ENCODE measurements at regions not wholly inside any gene's neighbourhood (a gene's known extent, or its start where the extent isn't known, plus 50 kb on each side); places are given as distances from the start of the nearest gene placed in this dataset.

DNA sequence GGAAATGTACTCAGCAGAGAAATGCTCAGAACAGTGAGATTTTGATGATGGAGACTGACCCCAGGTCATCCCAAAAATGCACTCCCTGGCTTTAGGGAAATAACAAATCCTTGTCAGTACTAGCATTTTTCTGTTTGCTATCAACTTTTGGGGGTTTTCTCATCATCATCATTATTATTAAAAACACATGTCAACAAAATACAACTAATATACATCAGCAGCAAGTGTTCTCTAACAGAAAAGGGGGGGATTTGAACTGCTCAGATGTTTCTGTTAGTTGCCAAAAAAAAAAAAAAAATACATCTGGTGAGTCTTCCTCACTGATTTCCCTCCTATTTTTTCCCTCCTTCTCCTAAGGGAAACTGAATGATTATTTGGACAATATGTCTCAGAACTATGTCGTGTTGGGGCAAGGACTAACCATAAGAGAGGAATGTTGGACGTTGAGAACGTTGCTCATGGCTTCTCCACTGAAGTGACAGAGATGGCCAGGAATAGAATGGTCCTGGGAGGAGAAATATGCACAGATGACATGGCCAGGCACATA lies 230.0 kb upstream of the MCTP2 start:
- TF ChIP-seq, protein P1, sequence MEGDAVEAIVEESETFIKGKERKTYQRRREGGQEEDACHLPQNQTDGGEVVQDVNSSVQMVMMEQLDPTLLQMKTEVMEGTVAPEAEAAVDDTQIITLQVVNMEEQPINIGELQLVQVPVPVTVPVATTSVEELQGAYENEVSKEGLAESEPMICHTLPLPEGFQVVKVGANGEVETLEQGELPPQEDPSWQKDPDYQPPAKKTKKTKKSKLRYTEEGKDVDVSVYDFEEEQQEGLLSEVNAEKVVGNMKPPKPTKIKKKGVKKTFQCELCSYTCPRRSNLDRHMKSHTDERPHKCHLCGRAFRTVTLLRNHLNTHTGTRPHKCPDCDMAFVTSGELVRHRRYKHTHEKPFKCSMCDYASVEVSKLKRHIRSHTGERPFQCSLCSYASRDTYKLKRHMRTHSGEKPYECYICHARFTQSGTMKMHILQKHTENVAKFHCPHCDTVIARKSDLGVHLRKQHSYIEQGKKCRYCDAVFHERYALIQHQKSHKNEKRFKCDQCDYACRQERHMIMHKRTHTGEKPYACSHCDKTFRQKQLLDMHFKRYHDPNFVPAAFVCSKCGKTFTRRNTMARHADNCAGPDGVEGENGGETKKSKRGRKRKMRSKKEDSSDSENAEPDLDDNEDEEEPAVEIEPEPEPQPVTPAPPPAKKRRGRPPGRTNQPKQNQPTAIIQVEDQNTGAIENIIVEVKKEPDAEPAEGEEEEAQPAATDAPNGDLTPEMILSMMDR (conservative IDR thresholded peaks at IDR 0.05), result no peak
- TF ChIP-seq ZFX (IDR thresholded peaks at IDR 0.05), result no peak

All from C4-2B (cell line).